ENCODE measurements at regions not wholly inside any gene's neighbourhood (a gene's known extent, or its start where the extent isn't known, plus 50 kb on each side); places are given as distances from the start of the nearest gene placed in this dataset.

GRCh38 chr9:108395421-108395820 is 460.4 kb downstream of the ACTL7B start:
- Histone ChIP-seq H3K4me3 (replicated peaks in 1 of 2; ENCODE audit: low read depth in 1 of 2, low read length in 2 of 2) (no peak overlapping the region), H3K9ac (ENCODE audit: low read length) (no peak overlapping the region), H3K36me3 (ENCODE audit: control insufficient read depth in 1 of 2, insufficient read depth in 2 of 2, low read length in 2 of 2) (no peaks in the 10 kb centered on the region), H3K9me3 (ENCODE audit: control insufficient read depth in 1 of 2, insufficient read depth in 1 of 2, low read depth in 1 of 2, low read length in 2 of 2) (peaks cover 0 to 4% of the 10 kb centered on the region in 2 experiments; a peak in 1 of 4 replicates), H3K4me1 (ENCODE audit: control insufficient read depth in 1 of 2, insufficient read depth in 2 of 2, low read length in 2 of 2) (no peaks in the 10 kb centered on the region), H3K4me2 (ENCODE audit: low read length) (no peak overlapping the region), H3K27me3 (ENCODE audit: insufficient read depth, low read length) (no peaks in the 10 kb centered on the region), H2AFZ (ENCODE audit: low read depth, low read length, poor library complexity, severe bottlenecking) (no peak overlapping the region), H3K27ac (ENCODE audit: low read depth, low read length) (no peak overlapping the region), H3K9me2 (ENCODE audit: insufficient read depth) (no peaks in the 10 kb centered on the region), H4K20me1 (ENCODE audit: insufficient read depth) (no peaks in the 10 kb centered on the region), H3K79me2 (ENCODE audit: insufficient read depth, low read length) (no peaks in the 10 kb centered on the region)
- ChIA-PET RAD21 (ENCODE audit: low non-redundant PET in 1 of 2, low total read pairs in 2 of 2, uncharacterized antibody in 2 of 2, unreplicated experiment in 2 of 2) (no interaction called here), POLR2A (no interaction called here), CTCF (no interaction called here)
- ATAC-seq (no peak), DNase-seq (ENCODE audit: low read depth, low spot score) (no peak)
- intact Hi-C loops (cut with micrococcal nuclease) = no loop called here
- no TSS peak for BruUV-seq (replicated peaks)
- TF ChIP-seq POLR2A (IDR thresholded peaks at IDR 0.05; ENCODE audit: borderline replicate concordance, extremely low read depth, insufficient read depth, insufficient read length) (no peak), SIN3A (IDR thresholded peaks at IDR 0.05; ENCODE audit: low read depth) (no peak), ZNF274 (IDR thresholded peaks at IDR 0.05; ENCODE audit: low read depth, low read length) (no peak), POLR2AphosphoS5 (IDR thresholded peaks at IDR 0.05; ENCODE audit: low read depth, low read length) (no peak), CEBPB (IDR thresholded peaks at IDR 0.05; ENCODE audit: low read depth) (no peak), CBX3 (IDR thresholded peaks at IDR 0.05; ENCODE audit: low read depth) (no peak), YY1 (IDR thresholded peaks at IDR 0.05; ENCODE audit: extremely low read depth, insufficient replicate concordance, low read depth, low read length) (no peak), REST (IDR thresholded peaks at IDR 0.05; ENCODE audit: low read depth) (no peak), RAD21 (IDR thresholded peaks at IDR 0.05; ENCODE audit: low read depth) (no peak), EZH2 (IDR thresholded peaks at IDR 0.05) (no peak), ELF1 (IDR thresholded peaks at IDR 0.05; ENCODE audit: borderline replicate concordance, low read depth) (no peak), MAX (IDR thresholded peaks at IDR 0.05) (no peak), ATF3 (IDR thresholded peaks at IDR 0.05) (no peak), JUND (IDR thresholded peaks at IDR 0.05) (no peak), ZFX (IDR thresholded peaks at IDR 0.05) (no peak), EGR1 (IDR thresholded peaks at IDR 0.05; ENCODE audit: low read depth) (no peak), CTCF (IDR thresholded peaks at IDR 0.05 in 2 of 3, conservative IDR thresholded peaks at IDR 0.05 in 1 of 3; ENCODE audit: borderline replicate concordance in 1 of 3, insufficient read depth in 1 of 3, low read depth in 2 of 3, low read length in 2 of 3) (no peak)

All from HCT116 (cell line).